ENCODE measurements at regions not wholly inside any gene's neighbourhood (a gene's known extent, or its start where the extent isn't known, plus 50 kb on each side); places are given as distances from the start of the nearest gene placed in this dataset.

DNA sequence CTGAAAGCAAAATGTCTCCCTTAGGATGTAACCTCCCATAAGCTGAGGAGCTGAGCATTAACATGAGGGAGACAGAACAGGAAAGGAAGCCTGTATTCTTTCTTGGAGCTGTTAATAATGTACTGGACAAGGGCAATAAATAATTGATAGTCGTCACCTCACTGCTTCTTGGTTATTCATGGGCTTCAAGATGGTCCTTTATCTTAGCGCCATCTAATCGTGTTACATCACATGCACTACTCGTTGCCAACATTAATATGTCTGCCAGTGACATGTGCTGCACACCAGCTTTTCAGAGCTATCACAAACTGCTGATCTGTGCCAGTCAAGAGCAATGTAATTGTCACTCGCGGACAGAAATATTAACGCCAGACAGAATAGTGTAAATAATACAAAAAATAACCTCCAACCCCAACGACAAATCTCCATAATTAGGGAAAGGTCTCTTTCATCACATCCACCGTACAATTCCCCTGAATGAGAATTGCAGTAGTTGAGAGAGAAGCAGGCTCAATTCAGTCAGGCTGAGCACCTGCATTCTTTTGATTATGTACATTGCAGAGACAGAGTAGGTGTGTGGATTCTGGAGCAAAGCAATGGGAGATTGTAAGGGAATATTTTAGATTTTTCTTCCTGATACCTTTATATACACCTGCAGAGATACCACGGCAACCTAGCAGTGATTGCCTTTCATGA lies 267.1 kb downstream of the SPATA31D1 start:
- no peak for DNase-seq
- no peaks in the 10 kb centered on the region for H3K9me3 ChIP-seq
- in situ Hi-C loops (cut with MboI; ENCODE audit: low pct_ligation_motif_present in 1 of 4, low pct_unique_long_range_greater_than_20kb in 1 of 4, low sequenced_read_pairs in 3 of 4) = no loop called here
- whole genome bisulfite sequencing, 2 donors (ENCODE audit: low coverage in 1 of 2) = 87 to 90% methylated on average over 10 of the region's 10 CpGs
- TF ChIP-seq EP300 (IDR thresholded peaks at IDR 0.05; ENCODE audit: low read depth) (no peak), POLR2AphosphoS5 (IDR thresholded peaks at IDR 0.05) (no peak), POLR2A (IDR thresholded peaks at IDR 0.05) (no peak)
- TF ChIP-seq, protein P1, sequence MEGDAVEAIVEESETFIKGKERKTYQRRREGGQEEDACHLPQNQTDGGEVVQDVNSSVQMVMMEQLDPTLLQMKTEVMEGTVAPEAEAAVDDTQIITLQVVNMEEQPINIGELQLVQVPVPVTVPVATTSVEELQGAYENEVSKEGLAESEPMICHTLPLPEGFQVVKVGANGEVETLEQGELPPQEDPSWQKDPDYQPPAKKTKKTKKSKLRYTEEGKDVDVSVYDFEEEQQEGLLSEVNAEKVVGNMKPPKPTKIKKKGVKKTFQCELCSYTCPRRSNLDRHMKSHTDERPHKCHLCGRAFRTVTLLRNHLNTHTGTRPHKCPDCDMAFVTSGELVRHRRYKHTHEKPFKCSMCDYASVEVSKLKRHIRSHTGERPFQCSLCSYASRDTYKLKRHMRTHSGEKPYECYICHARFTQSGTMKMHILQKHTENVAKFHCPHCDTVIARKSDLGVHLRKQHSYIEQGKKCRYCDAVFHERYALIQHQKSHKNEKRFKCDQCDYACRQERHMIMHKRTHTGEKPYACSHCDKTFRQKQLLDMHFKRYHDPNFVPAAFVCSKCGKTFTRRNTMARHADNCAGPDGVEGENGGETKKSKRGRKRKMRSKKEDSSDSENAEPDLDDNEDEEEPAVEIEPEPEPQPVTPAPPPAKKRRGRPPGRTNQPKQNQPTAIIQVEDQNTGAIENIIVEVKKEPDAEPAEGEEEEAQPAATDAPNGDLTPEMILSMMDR (IDR thresholded peaks at IDR 0.05) = no peak
- intact Hi-C loops (cut with DNase I; ENCODE audit: low total_unique reads) = no loop called here
- H3K36me3 ChIP-seq = no peaks in the 10 kb centered on the region
- H3K27ac ChIP-seq = no peak overlapping the region
- no peaks in the 10 kb centered on the region for H3K27me3 ChIP-seq
- H3K4me1 ChIP-seq = no peaks in the 10 kb centered on the region
- H3K4me3 ChIP-seq = no peak overlapping the region

DNA sequence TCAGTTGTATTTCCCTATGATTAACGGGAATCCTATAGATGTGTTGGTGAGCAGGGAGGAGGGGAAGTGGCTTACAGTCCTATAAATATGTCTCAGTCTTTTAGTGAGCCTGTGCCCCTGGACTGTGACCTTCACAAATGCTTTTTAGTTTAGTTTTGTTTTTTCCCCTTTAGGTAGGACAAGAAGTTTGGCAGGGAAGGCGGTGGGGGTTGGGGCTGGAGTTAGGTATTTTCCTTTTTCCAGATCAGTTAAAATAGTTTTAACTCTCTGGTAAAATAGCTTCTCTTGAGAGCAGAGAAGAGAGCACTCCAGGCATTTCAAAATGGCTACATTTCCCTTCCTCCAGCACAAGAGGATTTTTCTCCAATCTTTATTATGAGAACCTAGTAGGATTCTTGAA lies 272.1 kb downstream of the SPATA31D1 start:
- no peak overlapping the region for H3K27ac ChIP-seq
- no peaks in the 10 kb centered on the region for H3K36me3 ChIP-seq
- WGBS, 2 donors (ENCODE audit: low coverage in 1 of 2) = 80 to 90% methylated on average over 2 of the region's 2 CpGs
- in situ Hi-C loops (cut with MboI; ENCODE audit: low pct_ligation_motif_present in 1 of 4, low pct_unique_long_range_greater_than_20kb in 1 of 4, low sequenced_read_pairs in 3 of 4) = no loop called here
- intact Hi-C loops (cut with DNase I; ENCODE audit: low total_unique reads) = no loop called here
- no peaks in the 10 kb centered on the region for H3K27me3 ChIP-seq
- H3K9me3 ChIP-seq = no peaks in the 10 kb centered on the region
- TF ChIP-seq POLR2AphosphoS5 (IDR thresholded peaks at IDR 0.05) (no peak), POLR2A (IDR thresholded peaks at IDR 0.05) (no peak), EP300 (IDR thresholded peaks at IDR 0.05; ENCODE audit: low read depth) (no peak)
- TF ChIP-seq, protein P1 (IDR thresholded peaks at IDR 0.05) = no peak
- no peak overlapping the region for H3K4me3 ChIP-seq
- DNase-seq = no peak
- no peaks in the 10 kb centered on the region for H3K4me1 ChIP-seq

DNA sequence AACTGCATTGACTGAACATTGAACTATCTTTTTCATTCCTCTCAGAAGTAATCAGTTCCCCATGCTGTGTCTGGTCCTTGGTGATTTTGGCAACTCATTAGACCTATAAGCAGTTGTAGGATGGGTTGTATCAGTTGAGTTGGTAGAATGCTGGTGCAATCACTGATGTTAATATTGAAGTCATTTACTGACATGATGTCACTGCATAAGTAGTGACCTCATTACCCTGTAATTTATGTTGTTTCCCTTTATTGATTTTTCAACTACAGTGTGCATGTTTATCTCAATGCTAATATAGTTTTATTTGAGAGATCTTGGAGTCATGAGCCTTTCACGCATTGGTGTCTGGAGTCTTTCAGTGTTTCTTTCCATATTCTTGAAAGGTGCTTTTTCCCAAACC lies 275.0 kb downstream of the SPATA31D1 start:
- intact Hi-C loops (cut with DNase I; ENCODE audit: low total_unique reads) = no loop called here
- no peaks in the 10 kb centered on the region for H3K36me3 ChIP-seq

DNA sequence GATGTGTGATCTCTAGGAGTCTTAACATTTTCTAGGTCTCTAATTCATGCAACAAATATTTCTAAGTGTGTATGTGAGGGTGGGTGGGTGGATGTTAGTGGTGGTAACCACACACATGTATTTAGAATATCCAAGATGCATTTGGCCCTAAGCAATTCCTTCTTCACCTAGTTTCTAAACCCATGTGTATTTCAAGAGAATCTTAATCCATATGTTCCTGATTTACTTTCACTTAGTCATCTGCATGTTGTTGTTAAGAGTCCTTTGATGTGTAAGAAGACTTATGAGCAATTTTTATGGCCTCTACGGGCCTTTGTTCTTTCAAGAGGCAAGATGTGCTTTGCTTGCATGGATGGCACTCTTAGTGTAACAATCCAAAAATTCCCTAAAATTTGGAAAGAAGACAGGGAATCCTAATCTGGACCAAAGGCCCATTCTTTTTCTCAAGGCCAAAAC lies 282.6 kb downstream of the SPATA31D1 start:
- TF ChIP-seq POLR2A (IDR thresholded peaks at IDR 0.05) (no peak), POLR2AphosphoS5 (IDR thresholded peaks at IDR 0.05) (no peak), EP300 (IDR thresholded peaks at IDR 0.05; ENCODE audit: low read depth) (no peak)
- TF ChIP-seq, protein P1 (IDR thresholded peaks at IDR 0.05) = no peak
- Histone ChIP-seq H3K4me1 (no peaks in the 10 kb centered on the region), H3K36me3 (no peaks in the 10 kb centered on the region), H3K27ac (no peak overlapping the region), H3K27me3 (no peaks in the 10 kb centered on the region), H3K4me3 (no peak overlapping the region), H3K9me3 (no peaks in the 10 kb centered on the region)
- 38 to 52% methylated on average over 1 of the region's 1 CpG for WGBS, 2 donors (ENCODE audit: low coverage in 1 of 2)
- intact Hi-C loops (cut with DNase I; ENCODE audit: low total_unique reads) = no loop called here
- in situ Hi-C loops (cut with MboI; ENCODE audit: low pct_ligation_motif_present in 1 of 4, low pct_unique_long_range_greater_than_20kb in 1 of 4, low sequenced_read_pairs in 3 of 4) = no loop called here
- no peak for DNase-seq

More for the DNA sequence above, 275.0 kb downstream of the SPATA31D1 start:
- no peak overlapping the region for H3K4me3 ChIP-seq
- H3K27me3 ChIP-seq = no peaks in the 10 kb centered on the region
- no peak for DNase-seq
- no peak overlapping the region for H3K27ac ChIP-seq
- no peak for TF ChIP-seq POLR2A (IDR thresholded peaks at IDR 0.05)
- TF ChIP-seq POLR2AphosphoS5 (IDR thresholded peaks at IDR 0.05) = no peak
- TF ChIP-seq, protein P1 (IDR thresholded peaks at IDR 0.05) = no peak
- no peak for TF ChIP-seq EP300 (IDR thresholded peaks at IDR 0.05; ENCODE audit: low read depth)
- H3K4me1 ChIP-seq = no peaks in the 10 kb centered on the region
- no peaks in the 10 kb centered on the region for H3K9me3 ChIP-seq
- in situ Hi-C loops (cut with MboI; ENCODE audit: low pct_ligation_motif_present in 1 of 4, low pct_unique_long_range_greater_than_20kb in 1 of 4, low sequenced_read_pairs in 3 of 4) = no loop called here
- WGBS, 2 donors (ENCODE audit: low coverage in 1 of 2) = 90% methylated on average over 1 of the region's 1 CpG; no CpG with 5 or more reads in 1 of the 2 donors

All from transverse colon (tissue), 4 donors.